Upper lobe of left lung (tissue), 4 donors: ENCODE measurements at regions not wholly inside any gene's neighbourhood (a gene's known extent, or its start where the extent isn't known, plus 50 kb on each side); places are given as distances from the start of the nearest gene placed in this dataset.

Source experiments
- EP300 ChIP-seq, 4 donors: sonication (generic); formaldehyde crosslinking; IDR thresholded peaks; one replicate each; pipeline ENCODE4 v1.5.1; 2017; ENCODE audit warnings: antibody characterized with exemption in 4 of 4, control low read depth in 2 of 4
- POLR2A ChIP-seq, 4 donors: fragments of 450-650 bp; IDR thresholded peaks; one replicate each; pipeline ENCODE4 v1.5.1; 2016 to 2017; ENCODE audit warnings: antibody characterized with exemption in 4 of 4, mild to moderate bottlenecking in 2 of 4
- POLR2AphosphoS5 ChIP-seq, 2 donors: sonication (generic); formaldehyde crosslinking; IDR thresholded peaks; one replicate each; pipeline ENCODE4 v1.5.1; 2017; ENCODE audit warnings: antibody characterized with exemption in 2 of 2
- TF ChIP-seq, protein P1 (sequence below), 6 experiments: fragments of 450-650 bp in 4 of 6; fragments of 200-600 bp in 2 of 6; sonication (generic) in 2 of 6; IDR thresholded peaks; one replicate each; pipeline ENCODE4 v1.5.1; 2016 to 2019; ENCODE audit warnings: antibody characterized with exemption in 6 of 6

DNA sequence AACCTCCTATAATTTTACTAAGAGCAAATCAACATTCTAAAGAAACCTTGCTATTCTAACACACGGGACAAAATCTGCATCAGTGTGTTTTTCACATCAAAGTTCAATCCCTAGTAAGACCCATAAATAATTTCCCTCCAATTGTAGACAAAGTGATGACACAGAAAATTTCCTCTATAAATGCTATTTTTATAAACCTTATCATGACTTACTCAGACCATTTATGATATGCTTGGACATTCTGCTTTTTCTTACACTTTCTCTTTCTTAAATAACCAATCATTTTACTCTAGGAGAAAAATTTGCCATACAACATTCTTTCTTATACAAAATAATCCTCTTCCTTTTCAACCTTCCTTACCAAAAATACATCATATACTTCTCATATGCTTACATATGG is 67.0 kb downstream of the SDR9C7 start:
- TF ChIP-seq, protein P1, sequence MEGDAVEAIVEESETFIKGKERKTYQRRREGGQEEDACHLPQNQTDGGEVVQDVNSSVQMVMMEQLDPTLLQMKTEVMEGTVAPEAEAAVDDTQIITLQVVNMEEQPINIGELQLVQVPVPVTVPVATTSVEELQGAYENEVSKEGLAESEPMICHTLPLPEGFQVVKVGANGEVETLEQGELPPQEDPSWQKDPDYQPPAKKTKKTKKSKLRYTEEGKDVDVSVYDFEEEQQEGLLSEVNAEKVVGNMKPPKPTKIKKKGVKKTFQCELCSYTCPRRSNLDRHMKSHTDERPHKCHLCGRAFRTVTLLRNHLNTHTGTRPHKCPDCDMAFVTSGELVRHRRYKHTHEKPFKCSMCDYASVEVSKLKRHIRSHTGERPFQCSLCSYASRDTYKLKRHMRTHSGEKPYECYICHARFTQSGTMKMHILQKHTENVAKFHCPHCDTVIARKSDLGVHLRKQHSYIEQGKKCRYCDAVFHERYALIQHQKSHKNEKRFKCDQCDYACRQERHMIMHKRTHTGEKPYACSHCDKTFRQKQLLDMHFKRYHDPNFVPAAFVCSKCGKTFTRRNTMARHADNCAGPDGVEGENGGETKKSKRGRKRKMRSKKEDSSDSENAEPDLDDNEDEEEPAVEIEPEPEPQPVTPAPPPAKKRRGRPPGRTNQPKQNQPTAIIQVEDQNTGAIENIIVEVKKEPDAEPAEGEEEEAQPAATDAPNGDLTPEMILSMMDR (IDR thresholded peaks at IDR 0.05): no peak
- TF ChIP-seq POLR2AphosphoS5 (IDR thresholded peaks at IDR 0.05) (no peak), EP300 (IDR thresholded peaks at IDR 0.05) (no peak), POLR2A (IDR thresholded peaks at IDR 0.05) (no peak)
